ENCODE measurements at regions not wholly inside any gene's neighbourhood (a gene's known extent, or its start where the extent isn't known, plus 50 kb on each side); places are given as distances from the start of the nearest gene placed in this dataset.
A peak's percentile ranks its signal among the peaks of the same experiment; 100 is the strongest.
"Not testable (repeated sequence)": the region's sequence is repeated elsewhere in the genome, so short reads cannot be mapped to it uniquely, and the experiment has no call there.

DNA sequence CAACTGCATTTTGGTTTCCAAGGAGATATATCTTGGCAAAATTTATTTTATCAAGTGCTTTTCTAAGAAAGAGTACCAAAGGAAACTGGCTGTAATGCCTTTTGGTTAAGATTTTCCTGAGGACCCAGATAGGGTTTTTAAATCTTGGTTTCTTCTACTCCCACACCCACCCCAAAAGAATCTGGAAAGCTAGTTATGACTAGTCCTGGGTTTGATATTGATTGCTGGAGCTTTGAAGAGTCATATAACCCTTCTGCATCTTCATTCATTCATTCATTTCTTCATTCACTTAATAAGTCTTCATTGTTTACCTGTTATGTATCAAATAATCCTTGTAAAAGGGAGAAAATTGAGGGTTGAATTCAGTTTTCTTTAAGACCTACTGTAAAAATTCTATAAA is 425.2 kb downstream of the PCNX1 start:
- DNase-seq: no peak

DNA sequence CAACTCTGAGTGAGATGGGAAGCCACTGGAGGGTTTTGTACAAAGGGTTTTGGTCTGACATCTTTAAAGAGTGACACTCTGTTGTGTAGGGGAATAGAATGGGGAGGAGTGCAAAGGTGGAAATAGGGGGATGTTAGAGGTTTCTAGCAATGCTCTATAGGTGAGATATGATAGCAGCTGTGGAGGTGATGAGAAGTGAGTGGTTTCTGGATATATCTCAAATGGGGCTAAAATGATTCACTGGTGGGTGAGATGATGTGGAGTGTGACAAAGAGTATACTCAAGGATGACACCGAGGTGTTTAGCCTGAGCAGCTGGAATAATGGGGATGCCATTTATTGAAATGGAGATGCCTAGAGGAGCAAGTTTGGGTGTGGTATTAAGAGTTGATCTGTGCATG is 426.4 kb downstream of the PCNX1 start:
- peak in 1 of 5 experiments; percentile 35 for DNase-seq

DNA sequence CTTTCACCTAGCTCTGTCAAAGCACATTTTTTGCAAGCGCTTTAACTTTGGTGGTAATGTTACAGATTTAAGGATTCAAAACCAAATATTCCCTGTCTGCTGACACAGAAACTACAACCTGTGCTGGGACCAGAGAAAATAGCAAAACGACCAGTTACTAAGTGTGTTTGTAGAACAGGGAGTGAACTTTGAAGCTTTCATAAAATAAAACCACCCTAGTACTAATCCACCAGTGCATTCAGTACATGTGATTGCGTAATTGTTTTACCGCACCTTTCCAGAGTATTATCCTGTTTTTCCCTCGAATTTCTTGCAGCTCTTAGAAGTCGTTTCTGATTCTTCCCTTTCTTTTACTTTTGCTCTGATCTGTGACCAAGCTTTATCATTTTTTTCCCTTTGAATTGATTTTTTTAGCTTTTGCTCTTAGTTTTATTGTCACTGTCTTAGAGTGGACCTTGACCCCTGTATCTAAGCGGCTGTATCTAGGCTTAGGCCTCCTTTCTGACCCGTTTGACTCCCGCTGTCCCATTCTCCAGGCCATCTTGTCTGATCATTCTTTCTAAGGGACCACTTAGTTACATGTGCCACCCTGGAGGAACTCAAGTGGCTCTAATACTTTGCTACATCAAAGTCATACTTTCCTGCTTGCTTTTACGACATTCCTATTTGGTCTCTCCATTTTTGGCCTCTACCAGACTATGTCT is 429.4 kb downstream of the PCNX1 start:
- no peak for DNase-seq

DNA sequence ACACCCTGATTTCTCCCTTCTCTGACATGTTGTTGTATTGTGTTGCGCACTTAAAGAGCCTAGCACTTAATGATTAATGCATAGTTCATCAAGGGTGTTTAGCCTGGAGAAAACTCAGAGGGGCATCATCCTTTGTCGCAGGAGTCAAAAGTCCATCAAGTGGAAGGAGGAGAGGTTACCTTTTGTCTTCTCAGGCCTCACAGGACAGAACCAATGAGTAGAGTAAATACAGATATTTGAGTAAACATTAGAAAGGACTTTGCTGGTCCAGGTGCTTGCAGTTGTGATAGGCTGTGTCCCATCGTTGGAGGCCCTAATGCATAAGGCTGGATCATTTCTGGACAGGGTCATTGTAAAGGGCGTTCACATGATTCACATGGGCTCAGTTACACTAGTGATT is 430.9 kb downstream of the PCNX1 start:
- no peak for DNase-seq

DNA sequence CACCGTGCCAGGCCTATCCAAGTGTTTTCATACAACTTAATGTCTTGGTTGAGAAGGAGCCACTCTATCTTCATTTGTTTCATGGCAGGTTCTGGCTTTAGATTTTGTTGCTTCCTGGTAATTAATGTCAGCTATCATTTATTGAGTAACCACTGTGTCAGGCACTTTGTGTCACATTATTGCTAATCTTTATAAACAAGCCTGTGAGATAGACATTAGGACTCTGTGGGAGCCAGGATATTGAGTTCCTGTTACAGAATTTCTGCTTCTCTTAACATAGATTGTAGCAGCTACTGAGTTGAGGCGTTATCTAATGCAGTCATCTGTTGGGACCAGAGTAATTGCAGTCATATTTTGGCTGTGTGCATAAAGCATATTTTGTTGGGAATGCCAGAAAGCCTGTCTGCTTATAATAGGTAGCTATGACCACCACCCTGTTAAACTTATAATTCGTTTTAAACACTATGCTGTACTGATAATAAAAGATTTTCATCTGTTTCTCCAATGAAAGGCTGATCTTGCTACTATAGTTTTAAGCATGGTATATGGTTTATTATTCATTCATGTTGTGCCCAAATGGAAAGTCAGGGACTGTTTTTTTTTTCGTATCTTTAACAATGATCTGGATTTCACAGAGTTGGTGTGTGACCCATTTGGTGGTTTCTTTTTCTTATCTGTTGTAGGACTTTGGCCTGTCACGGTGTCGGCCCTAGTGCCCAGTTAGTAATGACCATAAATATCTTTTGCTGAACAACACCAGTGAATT is 432.6 kb downstream of the PCNX1 start:
- DNase-seq: no peak

DNA sequence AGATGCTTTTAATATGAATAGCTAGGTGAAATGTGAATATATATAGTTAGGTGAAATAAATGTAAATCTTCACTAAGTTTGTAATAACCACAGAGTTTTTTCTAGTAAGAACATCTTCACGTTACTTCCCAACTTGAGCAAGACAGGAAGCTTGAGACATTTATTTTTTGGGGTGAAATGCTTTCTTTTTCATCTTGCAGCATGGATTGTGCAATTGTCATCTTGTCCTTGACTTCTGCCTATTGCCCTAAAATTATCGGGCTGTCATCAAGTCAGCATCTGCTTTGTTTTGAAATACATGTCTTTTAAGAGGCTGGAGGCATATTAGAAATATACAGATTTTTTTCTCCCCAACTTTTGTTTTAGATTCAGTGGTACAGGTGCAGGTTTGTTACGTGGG is 433.9 kb downstream of the PCNX1 start:
- DNase-seq: no peak

DNA sequence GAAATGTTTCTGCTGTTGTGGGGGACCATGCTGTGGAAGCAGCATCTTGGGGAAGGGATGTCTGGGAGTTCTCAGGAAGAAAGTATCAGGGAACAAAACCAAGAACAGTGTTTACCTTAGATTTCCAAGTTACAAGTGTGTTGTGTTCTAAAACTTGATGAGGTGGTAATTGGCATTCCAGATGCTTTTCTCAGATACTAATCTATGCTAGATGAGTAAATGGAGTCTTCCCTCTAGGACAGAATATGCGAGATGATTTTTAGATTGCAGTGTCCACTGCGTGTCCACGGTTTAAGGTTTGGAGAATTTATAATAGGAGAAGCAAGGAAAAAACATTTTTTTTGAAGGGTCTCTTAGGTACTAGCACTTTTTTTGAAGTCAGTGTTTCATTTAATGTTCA is 436.5 kb downstream of the PCNX1 start:
- no peak for DNase-seq

DNA sequence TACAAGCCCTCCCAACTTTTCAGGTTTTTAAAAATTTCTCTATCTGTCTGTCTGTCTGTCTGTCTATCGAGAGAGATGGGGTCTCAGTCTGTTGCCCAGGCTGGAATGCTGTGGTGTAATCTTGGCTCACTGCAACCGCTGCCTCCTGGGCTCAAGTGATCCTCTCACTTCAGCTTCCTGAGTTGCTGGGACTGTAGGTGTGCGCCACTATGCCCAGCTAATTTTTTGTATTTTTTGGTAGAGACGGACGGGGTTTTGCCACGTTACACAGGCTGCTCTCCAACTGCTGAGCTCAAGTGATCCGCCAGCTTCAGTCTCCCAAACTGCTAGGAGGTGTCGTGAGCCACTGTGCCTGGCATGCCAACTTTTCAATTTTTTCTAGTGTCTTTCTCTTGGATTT is 437.2 kb downstream of the PCNX1 start:
- DNase-seq: no peak

DNA sequence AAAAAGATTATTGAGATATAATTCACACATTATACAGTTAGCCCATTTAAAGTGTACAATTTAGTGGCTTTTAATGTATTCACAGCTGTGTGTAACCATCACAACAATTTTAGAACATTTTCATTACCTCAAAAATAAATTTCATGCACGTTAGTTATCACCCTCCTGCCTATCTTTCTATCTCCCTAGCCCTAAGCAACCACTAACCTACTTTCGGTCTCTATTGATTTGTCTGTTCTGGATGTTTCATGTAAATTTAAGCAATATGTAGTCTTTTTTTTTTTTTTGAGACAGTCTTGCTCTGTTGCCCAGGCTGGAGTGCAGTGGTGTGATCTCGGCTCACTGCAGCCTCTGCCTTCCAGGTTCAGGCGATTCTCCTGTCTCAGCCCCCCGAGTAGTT is 439.4 kb downstream of the PCNX1 start:
- DNase-seq: peak in 2 of 5 experiments; percentile 52 to 75

DNA sequence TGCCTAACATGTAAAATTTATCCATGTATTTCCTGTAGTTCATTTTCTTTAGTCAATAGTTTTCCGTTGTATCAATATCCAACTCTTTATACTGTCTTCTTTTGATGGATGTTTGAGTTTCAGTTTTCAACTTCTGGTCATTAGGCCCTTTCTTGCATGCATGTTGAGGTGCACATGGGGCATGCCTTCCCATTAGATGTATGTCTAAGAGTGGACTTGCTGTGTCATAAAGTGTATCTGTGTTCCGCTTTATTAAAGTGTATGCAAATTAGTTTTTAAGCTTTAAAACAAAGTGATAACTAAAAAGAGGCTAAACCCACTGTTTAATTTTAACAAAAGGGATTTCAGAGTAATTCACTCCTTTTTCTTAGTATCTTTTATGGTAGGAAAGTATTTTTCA is 441.1 kb downstream of the PCNX1 start:
- no peak for DNase-seq

DNA sequence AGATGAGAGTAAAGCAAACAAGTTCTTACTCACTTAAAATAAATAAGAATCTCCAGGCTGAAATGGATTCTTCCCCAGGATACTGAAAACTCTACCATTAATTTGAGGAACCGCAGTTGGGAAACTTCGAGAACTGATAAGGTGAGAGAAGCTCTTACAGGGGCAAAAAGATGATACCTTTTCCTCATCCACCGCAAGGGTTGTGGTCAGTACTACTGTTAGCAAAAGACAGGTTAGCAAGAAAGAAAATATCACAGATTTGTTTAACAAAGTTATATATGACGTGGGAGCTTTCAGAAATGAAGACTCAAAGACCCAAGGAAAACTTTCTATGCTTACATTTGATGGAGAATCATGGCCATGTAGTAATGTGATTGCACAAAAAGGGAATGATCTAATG is 441.6 kb downstream of the PCNX1 start:
- no peak for DNase-seq

DNA sequence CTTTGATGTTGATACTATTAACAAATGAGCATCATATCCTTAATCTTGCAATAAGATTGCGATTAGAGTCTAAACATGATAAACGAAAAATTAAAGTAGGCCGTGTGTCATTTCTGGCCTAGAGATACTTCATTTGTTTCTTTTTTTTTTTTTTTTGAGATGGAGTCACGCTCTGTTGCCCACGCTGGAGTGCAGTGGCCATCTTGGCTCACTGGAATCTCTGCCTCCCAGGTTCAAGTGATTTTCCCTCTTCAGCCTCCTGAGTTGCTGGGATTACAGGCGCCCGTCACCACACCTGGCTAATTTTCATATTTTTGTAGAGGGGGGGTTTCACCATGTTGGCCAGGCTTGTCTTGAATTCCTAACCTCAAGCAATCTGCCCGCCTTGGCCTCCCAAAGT is 446.9 kb downstream of the PCNX1 start:
- no peak for DNase-seq

DNA sequence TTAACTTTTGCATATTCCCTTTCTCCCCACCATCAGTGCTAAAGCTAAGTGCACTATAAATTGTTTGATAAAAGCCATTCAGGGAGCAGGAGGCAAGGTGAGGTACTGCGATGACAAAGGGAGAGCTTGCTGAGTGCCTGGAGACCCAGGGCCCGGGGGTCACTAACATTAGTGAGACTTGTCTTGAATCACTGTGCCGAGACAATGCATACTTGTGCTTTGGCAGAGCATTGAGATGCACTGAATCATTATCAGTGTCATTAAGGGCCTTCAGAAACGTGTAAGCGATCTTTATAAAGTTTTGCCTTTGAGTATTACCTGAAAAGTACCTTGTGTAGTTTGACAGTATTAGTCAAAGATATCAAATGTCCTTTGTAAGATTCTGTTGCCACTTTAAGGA is 447.5 kb downstream of the PCNX1 start:
- DNase-seq: no peak

DNA sequence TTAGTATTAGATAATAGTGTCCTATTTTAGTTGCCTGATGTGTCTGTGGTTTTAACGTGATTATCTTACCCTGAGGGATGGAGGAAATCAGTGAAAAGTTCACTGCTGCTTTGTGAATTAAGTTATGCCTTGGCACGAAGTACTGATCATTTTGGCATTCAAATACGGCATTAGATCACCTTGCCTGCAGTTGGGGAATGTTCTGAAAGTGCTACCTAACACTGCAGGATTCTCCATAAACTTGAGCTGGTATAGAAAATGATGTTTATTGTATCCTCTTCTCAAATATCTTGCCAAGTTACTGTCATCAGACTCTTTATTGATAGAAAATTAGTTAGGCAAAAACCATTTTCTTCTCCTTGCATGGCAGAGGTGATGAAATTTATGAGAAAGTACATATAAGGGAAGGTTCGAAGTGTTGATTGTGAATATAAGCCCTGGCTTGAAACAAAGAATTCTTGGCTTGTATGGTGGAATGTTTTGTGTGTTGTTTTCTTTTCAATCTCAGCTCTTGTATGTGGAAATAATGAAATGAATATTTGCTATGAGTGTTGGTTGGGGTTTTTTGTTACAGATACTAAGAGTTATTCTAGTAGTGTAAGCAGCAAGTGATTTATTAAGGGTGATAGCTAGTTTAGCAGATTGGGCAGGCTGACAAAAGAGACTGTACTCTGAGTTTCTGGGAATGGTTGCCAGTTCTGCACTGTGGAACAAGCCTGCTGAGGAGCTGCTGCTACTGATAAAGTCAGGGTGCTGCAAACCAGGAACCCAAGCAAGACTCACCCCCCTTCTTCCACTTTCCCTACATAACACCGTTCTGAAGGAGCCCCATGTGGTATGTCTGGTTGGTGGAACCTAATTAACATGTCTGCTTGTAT is 448.3 kb downstream of the PCNX1 start:
- DNase-seq: no peak

DNA sequence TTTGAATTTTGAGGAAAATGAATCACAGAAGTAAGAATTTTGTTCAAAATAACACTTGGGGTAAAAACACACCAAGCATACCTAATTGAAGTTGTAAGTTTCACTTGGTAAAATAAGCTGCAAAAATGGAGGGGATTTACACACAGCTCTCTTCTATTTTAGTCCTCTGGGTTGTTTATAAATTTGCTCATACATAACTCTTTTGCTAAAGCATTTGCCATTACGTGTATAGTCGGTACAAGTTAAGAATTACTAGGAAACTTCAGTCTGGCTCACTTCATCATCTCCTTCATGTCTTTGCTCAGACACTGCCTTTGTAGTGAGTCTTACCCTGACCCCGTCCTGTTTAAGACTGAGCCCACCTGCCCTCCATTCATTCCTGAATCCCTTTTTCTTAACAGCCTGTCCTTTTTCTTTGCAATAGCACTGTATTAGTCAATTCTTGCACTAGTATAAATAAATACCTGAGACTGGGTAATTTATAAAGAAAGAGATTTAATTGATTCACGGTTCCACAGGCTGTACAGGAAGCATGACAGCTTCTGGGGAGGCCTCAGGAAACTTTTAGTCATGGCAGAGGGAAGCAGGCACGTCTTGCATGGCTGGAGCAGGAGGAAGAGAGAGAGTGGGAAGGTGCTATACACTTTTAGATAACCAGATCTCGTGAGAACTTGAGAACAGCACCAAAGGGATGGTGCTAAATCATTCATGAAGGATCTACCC is 451.1 kb downstream of the PCNX1 start:
- DNase-seq: no peak

DNA sequence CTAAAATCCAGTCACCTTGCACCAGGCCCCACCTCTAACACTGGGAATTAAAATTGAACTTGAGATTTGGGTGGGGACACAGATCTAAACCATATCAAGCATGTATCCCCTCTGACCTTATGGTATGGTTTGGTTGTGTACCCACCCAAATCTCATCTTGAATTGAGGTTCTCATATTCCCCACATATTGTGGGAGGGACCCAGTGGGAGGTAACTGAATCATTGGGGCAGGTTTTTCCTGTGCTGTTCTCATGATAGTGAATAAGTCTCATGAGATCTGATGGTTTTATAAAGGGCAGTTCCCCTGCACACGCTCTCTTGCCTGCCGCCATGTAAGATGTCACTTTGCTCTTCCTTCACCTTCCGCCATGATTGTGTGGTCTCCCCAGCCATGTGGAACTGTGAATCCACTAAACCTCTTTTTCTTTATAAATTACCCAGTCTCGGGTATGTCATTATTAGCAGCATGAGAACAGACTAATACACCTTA is 451.7 kb downstream of the PCNX1 start:
- not testable (repeated sequence) for DNase-seq

DNA sequence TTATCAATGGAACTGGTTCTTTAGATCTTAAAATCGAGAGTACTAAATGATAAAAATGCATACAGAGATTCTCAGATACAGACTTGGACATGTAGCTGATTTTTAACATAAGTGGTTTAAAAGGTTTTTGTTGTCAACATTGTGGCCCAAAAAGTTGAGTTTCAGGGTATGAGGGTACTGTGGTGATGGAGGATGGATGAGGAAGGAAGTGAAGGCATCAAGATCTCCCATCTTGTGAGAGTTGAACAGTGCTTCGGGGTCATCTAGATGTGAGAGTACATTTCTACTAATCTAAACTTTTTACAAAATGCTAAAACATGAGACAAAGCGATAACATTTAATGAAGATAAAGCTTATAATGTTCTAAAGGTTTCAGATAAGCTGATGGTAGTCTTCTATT is 452.6 kb downstream of the PCNX1 start:
- DNase-seq: peak in 1 of 5 experiments; percentile 9

DNA sequence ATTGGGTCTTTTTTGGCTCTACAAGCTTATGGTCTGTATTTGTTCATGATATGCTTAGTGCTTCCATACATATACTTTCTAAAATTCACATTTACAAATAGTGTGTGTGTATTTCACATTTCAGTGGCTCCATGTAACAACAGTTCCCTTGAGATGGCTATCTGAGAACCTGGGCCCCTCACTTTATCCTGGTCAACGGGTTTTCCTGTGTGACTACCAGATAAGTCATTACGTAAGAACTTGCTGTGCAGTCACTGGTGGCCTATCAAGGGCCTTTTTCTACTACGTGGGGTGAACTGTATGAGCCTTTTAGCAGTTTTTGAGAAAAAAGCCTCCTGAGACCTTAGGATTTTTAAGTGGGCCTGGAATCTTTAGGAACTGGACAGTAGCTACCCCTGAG is 454.1 kb downstream of the PCNX1 start:
- DNase-seq: no peak

DNA sequence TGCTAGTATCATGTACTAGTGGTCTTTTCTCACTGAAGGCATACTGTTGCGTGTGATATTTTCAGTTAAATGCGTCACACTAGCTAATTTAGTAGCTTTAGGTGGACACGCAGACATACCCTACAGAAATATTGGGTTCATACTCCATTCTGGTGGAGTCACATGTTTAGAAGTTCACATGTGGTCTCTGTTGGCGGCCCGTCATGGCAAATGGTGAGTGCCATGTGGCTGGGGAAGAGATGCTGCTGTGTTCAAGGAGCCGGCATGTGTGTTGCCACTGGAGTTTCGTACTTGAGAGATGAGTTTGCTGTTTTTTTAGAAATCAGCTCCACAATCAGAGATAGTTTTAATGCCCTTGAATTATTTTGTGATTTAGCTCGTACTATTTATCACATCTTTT is 454.6 kb downstream of the PCNX1 start:
- no peak for DNase-seq

DNA sequence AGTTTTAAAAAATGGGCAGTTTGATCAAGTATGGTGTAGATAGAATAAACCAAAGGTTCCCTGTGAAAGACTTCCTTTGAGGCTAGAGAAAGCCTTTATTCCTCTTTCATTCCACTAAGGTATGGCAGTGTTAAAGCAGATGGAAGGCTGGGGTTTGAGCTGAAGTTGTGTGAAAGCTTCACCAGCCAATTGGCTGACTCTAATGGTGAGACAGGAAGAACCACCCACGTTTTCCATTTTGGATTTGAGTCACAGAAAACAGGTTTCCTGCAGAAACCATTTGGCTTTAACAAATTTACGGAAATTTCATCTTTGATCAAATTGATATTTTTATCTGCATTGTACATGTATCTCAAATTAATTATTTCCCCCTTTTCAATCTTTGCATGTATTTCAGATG is 455.0 kb downstream of the PCNX1 start:
- DNase-seq: no peak

DNA sequence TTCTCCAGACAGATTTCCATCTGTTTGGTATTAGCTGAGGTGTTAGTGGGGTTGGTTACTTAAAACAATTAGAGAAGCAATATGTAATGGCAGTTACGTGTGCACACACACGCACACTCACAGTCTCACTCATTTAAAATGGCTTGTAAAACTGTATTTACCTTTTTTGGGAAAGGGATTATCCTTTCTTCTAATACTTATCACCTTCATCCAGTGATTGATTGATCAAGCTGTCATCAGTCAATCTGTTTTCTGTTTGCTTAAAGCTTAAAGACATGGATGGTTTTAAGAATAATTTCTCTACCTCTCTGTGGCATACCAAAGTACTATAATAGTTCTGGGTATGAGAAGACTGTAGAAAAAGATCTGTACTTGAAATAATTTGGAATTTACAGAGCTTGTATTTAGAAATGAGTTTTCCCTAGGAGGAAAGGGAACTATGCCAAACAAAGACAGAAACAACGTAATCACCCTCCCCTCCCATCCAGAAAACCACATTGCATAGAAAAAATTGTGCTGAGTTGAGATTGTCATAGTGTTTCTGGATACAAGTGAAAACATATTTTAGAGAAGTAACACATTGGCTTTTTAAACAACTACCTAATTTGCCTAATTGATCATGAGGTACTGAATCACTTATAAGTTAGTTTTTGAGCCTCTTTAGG is 455.8 kb downstream of the PCNX1 start:
- no peak for DNase-seq
